BJ (cell line): ENCODE measurements at regions not wholly inside any gene's neighbourhood (a gene's known extent, or its start where the extent isn't known, plus 50 kb on each side); places are given as distances from the start of the nearest gene placed in this dataset.

ENCODE experiments used
- CTCF ChIA-PET: fragments of 350-600 bp; formaldehyde crosslinking; extraction: SDS; loops from one replicate; lab custom pipeline; 2021; ENCODE audit warnings: antibody characterized with exemption, inconsistent platforms; lab: Yijun Ruan, JAX
- POLR2A ChIA-PET: fragments of 300-600 bp; sonication (Branson Sonifier 250); formaldehyde crosslinking; extraction: SDS; loops from one replicate; lab custom pipeline; 2021; ENCODE audit warnings: antibody characterized with exemption; lab: Charles Lee
- DNase-seq: peaks from one replicate; pipeline ENCODE4 v3.0.0-alpha.2; 2011; ENCODE audit warnings: low read depth
- H3K27me3 ChIP-seq: 2 replicates; pipeline ENCODE4 v1.6.0; 2011; ENCODE audit warnings: low read length; ENCODE audit not compliant: control insufficient read depth, insufficient read depth
- H3K36me3 ChIP-seq: 2 replicates; pipeline ENCODE4 v1.5.1; 2011; ENCODE audit warnings: low read length; ENCODE audit not compliant: control insufficient read depth, insufficient read depth
- H3K4me3 ChIP-seq: 2 replicates; pipeline ENCODE4 v1.5.1; 2011; ENCODE audit warnings: low read depth, mild to moderate bottlenecking, control low read depth, low read length
- CTCF ChIP-seq: IDR thresholded peaks from 2 replicates; pipeline ENCODE4 v1.5.1; 2011; ENCODE audit warnings: low read depth, mild to moderate bottlenecking, control low read depth, inconsistent platforms, low read length, moderate library complexity; ENCODE audit not compliant: insufficient read depth

- Histone ChIP-seq H3K27me3 (no peaks in the 10 kb centered on the region), H3K4me3 (no peak overlapping the region), H3K36me3 (no peaks in the 10 kb centered on the region)
- ChIA-PET POLR2A (no interaction called here), CTCF (no interaction called here)
- no peak for DNase-seq
- no peak for TF ChIP-seq CTCF
Observed at GRCh38 chr3:182268711-182269110, 524.6 kb upstream of the ATP11B start.

GRCh38 chr3:182276512-182276911 lies 516.8 kb upstream of the ATP11B start:
- no peak for DNase-seq
- ChIA-PET POLR2A (no interaction called here), CTCF (no interaction called here)
- Histone ChIP-seq H3K4me3 (no peak overlapping the region), H3K27me3 (no peaks in the 10 kb centered on the region), H3K36me3 (no peaks in the 10 kb centered on the region)
- TF ChIP-seq CTCF = no peak

- POLR2A ChIA-PET = no interaction called here
- DNase-seq = no peak
- Histone ChIP-seq H3K4me3 (no peak overlapping the region), H3K36me3 (no peaks in the 10 kb centered on the region), H3K27me3 (no peaks in the 10 kb centered on the region)
- CTCF ChIA-PET = no interaction called here
- TF ChIP-seq CTCF = no peak
Observed at GRCh38 chr3:182284793-182285192, 508.5 kb upstream of the ATP11B start.

- ChIA-PET CTCF (no interaction called here), POLR2A (no interaction called here)
- Histone ChIP-seq H3K36me3 (no peaks in the 10 kb centered on the region), H3K4me3 (no peak overlapping the region), H3K27me3 (no peaks in the 10 kb centered on the region)
- DNase-seq = no peak
- no peak for TF ChIP-seq CTCF
Observed at GRCh38 chr3:182292591-182292990, 500.7 kb upstream of the ATP11B start.

GRCh38 chr3:182294256-182294655 lies 499.0 kb upstream of the ATP11B start:
- DNase-seq = no peak
- no peak for TF ChIP-seq CTCF
- H3K27me3 ChIP-seq = no peaks in the 10 kb centered on the region
- ChIA-PET CTCF (no interaction called here), POLR2A (no interaction called here)
- no peaks in the 10 kb centered on the region for H3K36me3 ChIP-seq
- H3K4me3 ChIP-seq = no peak overlapping the region
